Uterus (tissue), 2 donors: ENCODE measurements at regions not wholly inside any gene's neighbourhood (a gene's known extent, or its start where the extent isn't known, plus 50 kb on each side); places are given as distances from the start of the nearest gene placed in this dataset.

Source experiments
- CTCF ChIP-seq, 4 experiments: fragments of 200-600 bp in 2 of 4; fragments of 450-650 bp in 2 of 4; sonication (generic) in 2 of 4; IDR thresholded peaks; one replicate each; pipeline ENCODE4 v1.5.1; 2016 to 2019; ENCODE audit warnings: antibody characterized with exemption in 4 of 4, mild to moderate bottlenecking in 2 of 4, moderate library complexity in 1 of 4
- POLR2A ChIP-seq, 2 donors: fragments of 450-650 bp; IDR thresholded peaks; one replicate each; pipeline ENCODE4 v1.6.1; 2016; ENCODE audit warnings: antibody characterized with exemption in 2 of 2, mild to moderate bottlenecking in 1 of 2, moderate library complexity in 1 of 2

DNA sequence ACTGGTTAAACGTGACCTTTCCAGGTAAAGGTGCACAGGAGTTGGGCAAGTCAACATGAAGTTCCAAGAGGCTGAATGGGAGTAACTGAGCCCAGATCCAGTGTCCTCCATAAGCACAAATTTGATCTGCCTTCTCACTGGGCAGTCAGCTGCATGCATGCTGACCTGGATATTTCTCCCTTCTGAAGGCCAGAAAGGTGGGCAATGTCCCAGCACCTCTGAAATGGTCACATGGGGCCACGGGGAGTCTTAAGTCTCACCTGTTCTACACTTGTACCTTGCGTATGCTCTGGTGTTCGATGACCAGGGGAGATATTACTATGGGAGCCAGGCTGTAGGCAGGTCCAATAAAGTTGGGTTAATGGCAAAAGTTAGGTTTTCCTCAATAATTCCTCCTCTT, 240.2 kb downstream of the SIPA1L2 start:
- TF ChIP-seq CTCF (IDR thresholded peaks at IDR 0.05) (no peak), POLR2A (IDR thresholded peaks at IDR 0.05) (no peak)
